Cardiac muscle cell (in vitro differentiated cells and primary cell): ENCODE measurements at regions not wholly inside any gene's neighbourhood (a gene's known extent, or its start where the extent isn't known, plus 50 kb on each side); places are given as distances from the start of the nearest gene placed in this dataset.

ENCODE experiments used
- DNase-seq, 2 donors: peaks; one replicate each; pipeline versions ENCODE4 v3.0.0 to v3.0.0-alpha.2; 2010 to 2017; ENCODE audit warnings: low read depth in 1 of 2, low spot score in 1 of 2
- H3K27ac ChIP-seq: fragments of 200-600 bp; sonication (generic); 2 replicates; pipeline ENCODE4 v1.5.1; 2016
- H3K27me3 ChIP-seq: fragments of 200-600 bp; sonication (generic); 2 replicates; pipeline ENCODE4 v1.6.0; 2016; ENCODE audit warnings: control low read depth
- H3K36me3 ChIP-seq: fragments of 200-600 bp; sonication (generic); 2 replicates; pipeline ENCODE4 v1.5.1; 2016; ENCODE audit warnings: control low read depth
- H3K4me1 ChIP-seq: fragments of 200-600 bp; sonication (generic); 2 replicates; pipeline ENCODE4 v1.8.1; 2017; ENCODE audit warnings: low read depth, mild to moderate bottlenecking, mixed run types
- H3K4me3 ChIP-seq: fragments of 200-600 bp; sonication (generic); 2 replicates; pipeline ENCODE4 v1.5.1; 2016; ENCODE audit warnings: mild to moderate bottlenecking
- H3K9me3 ChIP-seq: fragments of 200-600 bp; sonication (generic); 2 replicates; pipeline ENCODE4 v1.5.1; 2017; ENCODE audit warnings: low read depth, mild to moderate bottlenecking, control low read depth
- TF ChIP-seq, protein P1 (sequence below): IDR thresholded peaks from 2 replicates; pipeline ENCODE4 v1.5.1; 2012; ENCODE audit warnings: low read depth, mild to moderate bottlenecking, low read length

DNA sequence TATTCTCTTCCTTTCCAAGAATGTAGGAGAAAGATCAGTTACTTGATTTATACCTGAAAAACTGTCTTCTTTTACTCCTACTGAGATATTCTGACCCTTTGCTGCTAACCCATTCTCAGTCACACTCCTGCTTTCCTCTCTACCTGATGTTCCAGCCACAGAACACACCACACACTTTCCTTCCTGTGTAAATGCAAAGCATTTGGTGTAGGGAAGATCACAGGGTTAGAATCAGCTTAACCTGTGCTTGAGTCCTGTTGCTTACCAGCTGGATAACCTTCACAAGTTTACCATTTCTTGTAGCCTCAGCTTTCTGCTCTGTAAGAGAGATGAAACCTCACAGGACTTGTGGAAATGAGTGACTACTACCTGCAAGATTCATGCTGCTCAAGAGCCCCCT lies 489.8 kb upstream of the GOLIM4 start:
- H3K27me3 ChIP-seq, result no peaks in the 10 kb centered on the region
- H3K4me3 ChIP-seq, result no peak overlapping the region
- DNase-seq, result no peak
- H3K27ac ChIP-seq, result peak overlapping the region; percentile 65
- H3K4me1 ChIP-seq, result peaks cover 30% of the 10 kb centered on the region
- TF ChIP-seq, protein P1, sequence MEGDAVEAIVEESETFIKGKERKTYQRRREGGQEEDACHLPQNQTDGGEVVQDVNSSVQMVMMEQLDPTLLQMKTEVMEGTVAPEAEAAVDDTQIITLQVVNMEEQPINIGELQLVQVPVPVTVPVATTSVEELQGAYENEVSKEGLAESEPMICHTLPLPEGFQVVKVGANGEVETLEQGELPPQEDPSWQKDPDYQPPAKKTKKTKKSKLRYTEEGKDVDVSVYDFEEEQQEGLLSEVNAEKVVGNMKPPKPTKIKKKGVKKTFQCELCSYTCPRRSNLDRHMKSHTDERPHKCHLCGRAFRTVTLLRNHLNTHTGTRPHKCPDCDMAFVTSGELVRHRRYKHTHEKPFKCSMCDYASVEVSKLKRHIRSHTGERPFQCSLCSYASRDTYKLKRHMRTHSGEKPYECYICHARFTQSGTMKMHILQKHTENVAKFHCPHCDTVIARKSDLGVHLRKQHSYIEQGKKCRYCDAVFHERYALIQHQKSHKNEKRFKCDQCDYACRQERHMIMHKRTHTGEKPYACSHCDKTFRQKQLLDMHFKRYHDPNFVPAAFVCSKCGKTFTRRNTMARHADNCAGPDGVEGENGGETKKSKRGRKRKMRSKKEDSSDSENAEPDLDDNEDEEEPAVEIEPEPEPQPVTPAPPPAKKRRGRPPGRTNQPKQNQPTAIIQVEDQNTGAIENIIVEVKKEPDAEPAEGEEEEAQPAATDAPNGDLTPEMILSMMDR, result no peak
- no peaks in the 10 kb centered on the region for H3K9me3 ChIP-seq
- H3K36me3 ChIP-seq, result no peaks in the 10 kb centered on the region

DNA sequence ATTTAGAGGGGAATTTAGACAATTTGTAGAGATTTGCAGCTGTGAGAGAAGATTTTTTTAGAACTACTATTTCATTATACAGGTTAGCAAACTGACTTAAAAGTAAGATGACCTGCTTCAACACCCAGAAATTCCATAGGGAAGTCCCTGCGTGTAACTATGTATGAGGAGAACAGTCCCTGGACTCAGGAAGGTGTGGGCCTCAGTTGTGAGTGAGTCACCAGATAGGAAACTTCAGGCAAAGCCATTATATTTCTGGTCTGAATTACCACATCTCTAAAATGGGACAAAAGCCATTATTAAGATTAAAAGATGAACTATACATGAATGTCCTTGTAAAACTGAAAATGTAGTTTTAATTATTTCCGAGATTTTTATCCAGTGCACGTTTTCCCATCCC lies 488.3 kb upstream of the GOLIM4 start:
- TF ChIP-seq, protein P1, result no peak
- Histone ChIP-seq H3K4me3 (no peak overlapping the region), H3K27me3 (no peaks in the 10 kb centered on the region), H3K27ac (no peak overlapping the region), H3K36me3 (no peaks in the 10 kb centered on the region), H3K4me1 (peaks cover 16% of the 10 kb centered on the region), H3K9me3 (no peaks in the 10 kb centered on the region)
- DNase-seq, result peak in 1 of 2 donors; percentile 2

DNA sequence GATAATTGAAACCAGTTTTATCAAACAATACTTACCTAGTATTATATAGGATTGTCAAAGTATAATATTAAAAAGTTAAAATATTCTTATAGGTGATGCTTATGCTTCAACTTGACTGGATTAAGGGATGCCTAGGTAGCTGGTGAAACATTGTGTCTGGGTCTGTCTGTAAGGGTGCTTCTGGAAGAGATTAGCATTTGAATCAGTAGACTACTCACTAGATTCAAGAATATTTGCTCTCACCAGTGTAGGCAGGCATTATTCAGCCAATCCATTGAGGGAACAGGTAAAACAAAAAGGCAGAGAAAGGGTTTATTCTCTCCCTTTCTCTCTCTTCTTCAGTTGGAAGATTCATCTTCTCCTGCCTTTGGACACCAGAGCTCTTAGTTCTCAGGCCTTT lies 486.8 kb upstream of the GOLIM4 start:
- Histone ChIP-seq H3K4me1 (peaks cover 16% of the 10 kb centered on the region), H3K27ac (no peak overlapping the region), H3K9me3 (no peaks in the 10 kb centered on the region), H3K36me3 (no peaks in the 10 kb centered on the region), H3K27me3 (no peaks in the 10 kb centered on the region), H3K4me3 (no peak overlapping the region)
- no peak for DNase-seq
- TF ChIP-seq, protein P1, result no peak

DNA sequence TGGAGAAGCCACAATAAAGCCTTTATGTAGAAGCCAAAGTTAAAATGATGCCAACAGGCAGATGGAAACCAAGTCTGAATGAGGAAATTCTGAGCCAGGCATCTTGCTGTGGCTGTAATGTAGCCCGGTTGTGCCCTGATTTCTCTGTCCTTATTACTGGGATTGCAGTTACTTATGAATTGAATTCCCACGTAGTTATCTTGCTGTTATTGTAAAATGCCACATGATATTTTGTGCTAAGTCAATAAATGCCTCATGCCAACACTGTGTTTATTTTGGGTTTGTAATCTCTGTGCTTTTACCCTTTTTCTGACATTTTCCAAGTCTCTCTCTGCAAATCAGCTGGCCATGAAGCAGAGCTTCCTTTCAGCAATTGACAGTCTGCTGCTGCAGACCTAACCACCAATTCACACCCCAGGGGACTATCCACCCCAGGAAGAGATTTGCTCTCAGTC lies 486.1 kb upstream of the GOLIM4 start:
- Histone ChIP-seq H3K4me1 (peaks cover 16% of the 10 kb centered on the region), H3K4me3 (no peak overlapping the region), H3K9me3 (no peaks in the 10 kb centered on the region), H3K36me3 (no peaks in the 10 kb centered on the region), H3K27me3 (no peaks in the 10 kb centered on the region), H3K27ac (peak overlapping the region; percentile 50)
- TF ChIP-seq, protein P1, result no peak
- no peak for DNase-seq

DNA sequence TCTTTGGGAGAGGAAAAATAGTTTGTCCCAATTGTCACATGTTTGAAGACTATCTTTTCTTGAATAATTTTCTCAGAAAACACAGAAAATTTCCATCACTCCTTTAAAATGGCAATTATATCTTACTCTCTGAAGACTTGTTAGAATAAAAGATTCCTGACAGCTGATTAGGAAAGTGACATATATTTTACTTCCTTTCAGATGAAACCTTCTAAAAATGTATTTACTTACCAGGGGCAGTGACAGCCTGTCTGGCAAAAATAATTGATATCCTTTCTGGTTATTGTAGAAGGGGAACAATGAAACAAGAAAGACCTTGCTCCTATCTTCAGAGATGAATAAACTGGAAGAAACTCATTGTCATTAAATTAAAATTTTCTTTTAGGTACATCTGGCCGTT lies 483.3 kb upstream of the GOLIM4 start:
- Histone ChIP-seq H3K36me3 (no peaks in the 10 kb centered on the region), H3K27me3 (no peaks in the 10 kb centered on the region), H3K9me3 (no peaks in the 10 kb centered on the region), H3K4me3 (no peak overlapping the region), H3K27ac (no peak overlapping the region), H3K4me1 (peaks cover 16% of the 10 kb centered on the region)
- DNase-seq, result no peak
- TF ChIP-seq, protein P1, result no peak

DNA sequence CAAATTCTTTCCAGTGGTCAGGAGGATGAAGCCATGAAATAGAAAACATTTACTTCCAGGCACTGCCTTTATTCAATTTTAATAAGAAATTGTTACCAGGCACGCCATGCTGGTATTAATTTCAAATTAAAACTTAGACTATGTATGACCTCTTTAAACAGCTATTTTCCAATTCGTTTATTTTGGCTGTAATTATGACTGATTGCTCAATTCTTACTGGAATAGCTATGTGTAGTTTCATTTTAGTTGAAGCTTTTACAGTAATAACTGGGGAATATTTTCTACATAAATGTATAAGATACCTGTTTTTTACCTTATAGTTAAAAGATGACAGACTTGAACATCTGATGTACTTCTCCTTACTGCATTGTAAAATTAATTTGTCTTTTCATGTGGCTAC lies 480.0 kb upstream of the GOLIM4 start:
- H3K4me3 ChIP-seq, result no peak overlapping the region
- TF ChIP-seq, protein P1, result no peak
- no peaks in the 10 kb centered on the region for H3K9me3 ChIP-seq
- no peak overlapping the region for H3K27ac ChIP-seq
- no peak for DNase-seq
- H3K4me1 ChIP-seq, result peaks cover 5% of the 10 kb centered on the region
- no peaks in the 10 kb centered on the region for H3K36me3 ChIP-seq
- H3K27me3 ChIP-seq, result no peaks in the 10 kb centered on the region
